Breast epithelium (tissue), 4 donors: ENCODE measurements at regions not wholly inside any gene's neighbourhood (a gene's known extent, or its start where the extent isn't known, plus 50 kb on each side); places are given as distances from the start of the nearest gene placed in this dataset.

Source experiments
- DNase-seq, 2 donors: peaks; one replicate each; pipeline ENCODE4 v3.0.0-alpha.2; 2019; ENCODE audit warnings: low spot score in 2 of 2
- H3K27ac ChIP-seq, 2 donors: fragments of 200-600 bp; sonication (generic) in 1 of 2; one replicate each; pipeline ENCODE4 v1.5.1; 2016 to 2019; ENCODE audit warnings: mild to moderate bottlenecking in 1 of 2
- H3K27me3 ChIP-seq, 2 donors: fragments of 200-600 bp; sonication (generic) in 1 of 2; one replicate each; pipeline versions ENCODE4 v1.5.1 to v1.6.0; 2017 to 2019; ENCODE audit warnings: control low read depth in 1 of 2, mild to moderate bottlenecking in 1 of 2
- H3K36me3 ChIP-seq: fragments of 200-600 bp; one replicate; pipeline ENCODE4 v1.5.1; 2019
- H3K4me1 ChIP-seq, 2 donors: fragments of 200-600 bp; sonication (generic); one replicate each; pipeline ENCODE4 v1.5.1; 2016 to 2019; ENCODE audit warnings: control low read depth in 1 of 2
- H3K4me3 ChIP-seq, 3 donors: fragments of 200-600 bp; sonication (generic); 1 replicate in 2 of 3; 2 replicates in 1 of 3; pipeline ENCODE4 v1.5.1; 2016 to 2019; ENCODE audit warnings: mild to moderate bottlenecking in 3 of 3, moderate library complexity in 2 of 3
- H3K9me3 ChIP-seq, 2 donors: fragments of 200-600 bp; sonication (generic) in 1 of 2; one replicate each; pipeline ENCODE4 v1.5.1; 2016 to 2019; ENCODE audit warnings: control low read depth in 1 of 2
- CTCF ChIP-seq, 3 donors: fragments of 450-650 bp; IDR thresholded peaks; one replicate each; pipeline ENCODE4 v1.5.1; 2016 to 2017; ENCODE audit warnings: antibody characterized with exemption in 3 of 3, mild to moderate bottlenecking in 3 of 3, moderate library complexity in 3 of 3
- POLR2A ChIP-seq: fragments of 450-650 bp; IDR thresholded peaks from one replicate; pipeline ENCODE4 v1.6.1; 2016; ENCODE audit warnings: antibody characterized with exemption, mild to moderate bottlenecking, moderate library complexity
- POLR2AphosphoS5 ChIP-seq, 3 donors: sonication (generic); formaldehyde crosslinking; IDR thresholded peaks; one replicate each; pipeline ENCODE4 v1.6.1; 2017; ENCODE audit warnings: antibody characterized with exemption in 3 of 3
- intact Hi-C: fragments of 100-400 bp; cut with DNase I; formaldehyde crosslinking; loops from one replicate; pipeline ENCODE4 v1.15.1; 2023; ENCODE audit warnings: low total_unique reads

GRCh38 chr18:53950545-53950944, 273.9 kb downstream of the MBD2 start:
- TF ChIP-seq POLR2A, result no peak
- no peak for TF ChIP-seq CTCF (IDR thresholded peaks at IDR 0.05)
- no peak for TF ChIP-seq POLR2AphosphoS5 (IDR thresholded peaks at IDR 0.05)
- intact Hi-C loops, result no loop called here

GRCh38 chr18:53948991-53949390, 275.5 kb downstream of the MBD2 start:
- intact Hi-C loops, result no loop called here
- Histone ChIP-seq H3K4me3 (no peak overlapping the region), H3K27ac (no peak overlapping the region), H3K27me3 (no peaks in the 10 kb centered on the region), H3K9me3 (peaks cover 10 to 13% of the 10 kb centered on the region in 2 donors), H3K36me3 (no peaks in the 10 kb centered on the region), H3K4me1 (no peaks in the 10 kb centered on the region)
- no peak for TF ChIP-seq CTCF (IDR thresholded peaks at IDR 0.05)
- no peak for TF ChIP-seq POLR2AphosphoS5 (IDR thresholded peaks at IDR 0.05)
- TF ChIP-seq POLR2A, result no peak
- no peak for DNase-seq

More at GRCh38 chr18:53950545-53950944, 273.9 kb downstream of the MBD2 start:
- no peak for DNase-seq
- Histone ChIP-seq H3K27me3 (no peaks in the 10 kb centered on the region), H3K27ac (no peak overlapping the region), H3K9me3 (no peaks in the 10 kb centered on the region), H3K4me1 (no peaks in the 10 kb centered on the region), H3K4me3 (no peak overlapping the region), H3K36me3 (no peaks in the 10 kb centered on the region)

- intact Hi-C loops, result no loop called here
- H3K4me1 ChIP-seq, result no peaks in the 10 kb centered on the region
- no peaks in the 10 kb centered on the region for H3K36me3 ChIP-seq
- H3K27me3 ChIP-seq, result no peaks in the 10 kb centered on the region
- TF ChIP-seq POLR2AphosphoS5 (IDR thresholded peaks at IDR 0.05) (no peak), CTCF (IDR thresholded peaks at IDR 0.05) (no peak), POLR2A (no peak)
- DNase-seq, result no peak
- H3K27ac ChIP-seq, result no peak overlapping the region
- peaks cover 10 to 28% of the 10 kb centered on the region in 2 donors for H3K9me3 ChIP-seq
- H3K4me3 ChIP-seq, result no peak overlapping the region
Observed at GRCh38 chr18:53947092-53947640, 277.3 kb downstream of the MBD2 start.

- TF ChIP-seq POLR2AphosphoS5 (IDR thresholded peaks at IDR 0.05) (no peak), POLR2A (no peak), CTCF (IDR thresholded peaks at IDR 0.05) (no peak)
- no peak for DNase-seq
- H3K9me3 ChIP-seq, result peaks cover 10 to 30% of the 10 kb centered on the region in 2 donors
- intact Hi-C loops, result no loop called here
- no peak overlapping the region for H3K4me3 ChIP-seq
- H3K36me3 ChIP-seq, result no peaks in the 10 kb centered on the region
- no peaks in the 10 kb centered on the region for H3K27me3 ChIP-seq
- H3K4me1 ChIP-seq, result no peaks in the 10 kb centered on the region
- H3K27ac ChIP-seq, result no peak overlapping the region
Observed at GRCh38 chr18:53946594-53946993, 277.9 kb downstream of the MBD2 start.

- intact Hi-C loops, result no loop called here
- DNase-seq, result no peak
- TF ChIP-seq CTCF (IDR thresholded peaks at IDR 0.05) (no peak), POLR2A (no peak), POLR2AphosphoS5 (IDR thresholded peaks at IDR 0.05) (no peak)
- no peak overlapping the region for H3K4me3 ChIP-seq
- no peaks in the 10 kb centered on the region for H3K4me1 ChIP-seq
- peaks cover 10 to 30% of the 10 kb centered on the region in 2 donors for H3K9me3 ChIP-seq
- H3K36me3 ChIP-seq, result no peaks in the 10 kb centered on the region
- H3K27me3 ChIP-seq, result no peaks in the 10 kb centered on the region
- no peak overlapping the region for H3K27ac ChIP-seq
Observed at GRCh38 chr18:53944721-53945120, 279.7 kb downstream of the MBD2 start.
